ENCODE measurements at regions not wholly inside any gene's neighbourhood (a gene's known extent, or its start where the extent isn't known, plus 50 kb on each side); places are given as distances from the start of the nearest gene placed in this dataset.

GRCh38 chr4:128540122-128540521, 252.5 kb upstream of the PGRMC2 start (continued):
- TF ChIP-seq PREB (CRISPR knock-in tag; IDR thresholded peaks at IDR 0.05) (no peak), ZNF343 (CRISPR knock-in tag; IDR thresholded peaks at IDR 0.05) (no peak), ZNF563 (CRISPR knock-in tag; IDR thresholded peaks at IDR 0.05) (no peak), CHD4 (IDR thresholded peaks at IDR 0.05; ENCODE audit: borderline replicate concordance, low read length) (no peak)

- Histone ChIP-seq H2AFZ (ENCODE audit: low read length) (no peak overlapping the region), H3K27ac (ENCODE audit: extremely low read length, insufficient read depth, low read length) (no peak overlapping the region), H3K9ac (ENCODE audit: insufficient read depth, low read depth, low read length) (no peak overlapping the region), H3K79me2 (ENCODE audit: insufficient read depth, low read length) (no peaks in the 10 kb centered on the region), H3K36me3 (replicated peaks in 1 of 2; ENCODE audit: control insufficient read depth in 1 of 2, insufficient read depth in 2 of 2, low read length in 2 of 2) (no peaks in the 10 kb centered on the region), H3K4me1 (ENCODE audit: insufficient read depth, low read length) (no peaks in the 10 kb centered on the region), H3K27me3 (ENCODE audit: control insufficient read depth in 1 of 2, insufficient read depth in 2 of 2, low read length in 2 of 2) (no peaks in the 10 kb centered on the region), H3K4me3 (replicated peaks in 1 of 3; ENCODE audit: insufficient read depth in 1 of 3, low read depth in 2 of 3, low read length in 3 of 3) (no peak overlapping the region), H3K9me3 (ENCODE audit: low read length) (no peaks in the 10 kb centered on the region), H3K4me2 (ENCODE audit: low read depth, low read length) (no peak overlapping the region), H4K20me1 (ENCODE audit: insufficient read depth, low read length) (no peaks in the 10 kb centered on the region)
- ChIA-PET CTCF (ENCODE audit: low intra/inter-chr PET ratio, low total read pairs) (no interaction called here), POLR2A (no interaction called here)
- DNase-seq (ENCODE audit: low spot score): no peak
- FAIRE-seq: no peak
- WGBS (ENCODE audit: low lambda C conversion rate): 51% methylated on average over 10 of the region's 13 CpGs
- no TSS peak for BruUV-seq (replicated peaks)
- in situ Hi-C loops (cut with HindIII; ENCODE audit: extremely low pct_ligation_motif_present, low pct_unique_long_range_greater_than_20kb): no loop called here
- intact Hi-C loops (cut with micrococcal nuclease; ENCODE audit: unreplicated experiment): no loop called here
- no peak for ATAC-seq
- TF ChIP-seq DBP (CRISPR knock-in tag; IDR thresholded peaks at IDR 0.05; ENCODE audit: not compliant biosample characterization) (no peak), NCOR1 (IDR thresholded peaks at IDR 0.05; ENCODE audit: borderline replicate concordance, low read length) (no peak), ZNF839 (CRISPR knock-in tag; IDR thresholded peaks at IDR 0.05; ENCODE audit: borderline replicate concordance) (no peak), MAF1 (CRISPR knock-in tag; IDR thresholded peaks at IDR 0.05; ENCODE audit: borderline replicate concordance) (no peak), SYNCRIP (IDR thresholded peaks at IDR 0.05; ENCODE audit: insufficient read depth, low read depth, low read length) (no peak), EEA1 (CRISPR knock-in tag; IDR thresholded peaks at IDR 0.05; ENCODE audit: borderline replicate concordance) (no peak), ZNF430 (CRISPR knock-in tag; IDR thresholded peaks at IDR 0.05) (no peak)
Measured at GRCh38 chr4:128538111-128538882, 250.7 kb upstream of the PGRMC2 start.

Measured in HepG2 (cell line).